NB4 (cell line): ENCODE measurements at regions not wholly inside any gene's neighbourhood (a gene's known extent, or its start where the extent isn't known, plus 50 kb on each side); places are given as distances from the start of the nearest gene placed in this dataset.

ENCODE experiments used
- DNase-seq: peaks from one replicate; pipeline ENCODE4 v3.0.0; 2010; ENCODE audit warnings: low read depth
- H3K4me3 ChIP-seq: one replicate; pipeline ENCODE4 v1.5.1; 2011; ENCODE audit warnings: mild to moderate bottlenecking, low read depth, low read length, moderate library complexity
- CTCF ChIP-seq: IDR thresholded peaks from one replicate; pipeline ENCODE4 v1.5.1; 2012; ENCODE audit warnings: low read depth, low read length
- MAX ChIP-seq: IDR thresholded peaks from 2 replicates; pipeline ENCODE4 v1.6.1; 2011; ENCODE audit warnings: low read depth, low read length
- MYC ChIP-seq: IDR thresholded peaks from 2 replicates; pipeline ENCODE4 v1.6.1; 2011; ENCODE audit warnings: low read depth, low read length
- POLR2A ChIP-seq: IDR thresholded peaks from 2 replicates; pipeline ENCODE4 v1.6.1; 2011; ENCODE audit warnings: mild to moderate bottlenecking; ENCODE audit not compliant: insufficient read length; ENCODE audit errors: extremely low read depth

GRCh38 chr13:84569366-84569765 is 687.1 kb upstream of the SLITRK1 start:
- TF ChIP-seq MYC = no peak
- TF ChIP-seq CTCF = no peak
- H3K4me3 ChIP-seq = no peak overlapping the region
- DNase-seq = no peak

GRCh38 chr13:84567848-84568247 is 685.6 kb upstream of the SLITRK1 start:
- TF ChIP-seq MAX = no peak
- peak; percentile 10 for DNase-seq
- no peak overlapping the region for H3K4me3 ChIP-seq

- TF ChIP-seq POLR2A (no peak), CTCF (no peak), MYC (no peak), MAX (no peak)
- no peak overlapping the region for H3K4me3 ChIP-seq
- DNase-seq = no peak
These were observed 684.5 kb upstream of the SLITRK1 start for GRCh38 chr13:84566780-84567179.

- DNase-seq = no peak
- TF ChIP-seq MYC (no peak), POLR2A (no peak), CTCF (no peak), MAX (no peak)
- no peak overlapping the region for H3K4me3 ChIP-seq
These were observed 681.3 kb upstream of the SLITRK1 start for GRCh38 chr13:84563611-84564010.

- no peak for TF ChIP-seq MYC
- no peak for TF ChIP-seq CTCF
- TF ChIP-seq POLR2A = no peak
- no peak for TF ChIP-seq MAX
- no peak overlapping the region for H3K4me3 ChIP-seq
- DNase-seq = no peak
These were observed 671.0 kb upstream of the SLITRK1 start for GRCh38 chr13:84553227-84553626.

- no peak overlapping the region for H3K4me3 ChIP-seq
- no peak for TF ChIP-seq MYC
- TF ChIP-seq POLR2A = no peak
- no peak for TF ChIP-seq MAX
- no peak for TF ChIP-seq CTCF
- no peak for DNase-seq
These were observed 661.7 kb upstream of the SLITRK1 start for GRCh38 chr13:84543962-84544361.

- no peak overlapping the region for H3K4me3 ChIP-seq
- TF ChIP-seq MYC = no peak
- TF ChIP-seq POLR2A = no peak
- no peak for TF ChIP-seq CTCF
- no peak for DNase-seq
These were observed 660.1 kb upstream of the SLITRK1 start for GRCh38 chr13:84542348-84542747.
